ENCODE measurements at regions not wholly inside any gene's neighbourhood (a gene's known extent, or its start where the extent isn't known, plus 50 kb on each side); places are given as distances from the start of the nearest gene placed in this dataset.

DNA sequence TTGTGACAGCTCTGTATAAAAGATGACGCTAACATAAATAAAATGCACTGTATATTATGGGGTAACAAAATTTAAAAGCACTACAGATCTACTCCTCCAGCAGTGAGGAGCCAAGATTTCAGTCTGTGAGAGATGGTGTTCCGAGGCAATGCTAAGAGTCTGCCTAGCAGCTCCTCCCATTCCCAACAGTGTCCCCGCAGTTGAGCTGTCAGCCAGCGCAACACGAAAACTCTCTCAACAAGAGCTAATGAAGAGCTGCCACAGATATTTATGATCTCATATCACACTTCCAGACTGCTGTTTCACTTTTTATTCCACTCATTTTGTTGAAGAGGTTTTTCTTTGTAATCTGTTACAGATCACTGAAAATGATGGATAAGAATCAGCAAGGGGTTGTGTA, 53.9 kb upstream of the ESRRG start:
- TF ChIP-seq POLR2AphosphoS5 (IDR thresholded peaks at IDR 0.05; ENCODE audit: low read depth, low read length) (no peak), TAF1 (IDR thresholded peaks at IDR 0.05; ENCODE audit: low read depth, low read length) (no peak), POLR2A (IDR thresholded peaks at IDR 0.05; ENCODE audit: low read depth, low read length) (no peak)

Data from GM12891 (cell line).